Endothelial cell of umbilical vein (primary cell): ENCODE measurements at regions not wholly inside any gene's neighbourhood (a gene's known extent, or its start where the extent isn't known, plus 50 kb on each side); places are given as distances from the start of the nearest gene placed in this dataset.

Experiments
- BruUV-seq: library from RNA; stranded (reverse); fragments of 400-500 nt; replicated peaks from 2 replicates; lab custom pipeline; 2021; lab: Mats Ljungman, UMichigan
- CTCF ChIA-PET: fragments of 300-600, 350-600 bp; sonication (Branson Sonifier 250); formaldehyde crosslinking; loops from one replicate; lab custom pipeline; 2021; ENCODE audit warnings: antibody characterized with exemption, inconsistent platforms; lab: Charles Lee
- POLR2A ChIA-PET: fragments of 300-600, 350-600 bp; sonication (Branson Sonifier 250); formaldehyde crosslinking; loops from one replicate; lab custom pipeline; 2021; ENCODE audit warnings: antibody characterized with exemption, inconsistent platforms; lab: Charles Lee
- DNase-seq: peaks from one replicate; pipeline ENCODE4 v3.0.0-alpha.2; 2011; ENCODE audit warnings: low read depth, low spot score
- FAIRE-seq: peaks from 2 replicates; lab custom pipeline; 2011; peaks lifted over from hg19 to GRCh38; lab: Jason Lieb, UNC
- H2AFZ ChIP-seq: 2 replicates; pipeline ENCODE4 v1.6.0; 2012; ENCODE audit warnings: low read depth, low read length, control low read depth, inconsistent platforms
- H3K27ac ChIP-seq: 2 replicates; pipeline ENCODE4 v1.5.1; 2011; ENCODE audit warnings: low read depth, mild to moderate bottlenecking, control low read depth, low read length, moderate library complexity; ENCODE audit not compliant: insufficient read depth
- H3K27me3 ChIP-seq, 2 experiments: 2 replicates each; pipeline versions ENCODE4 v1.6.0 to v1.6.1; 2011; ENCODE audit warnings: low read length in 2 of 2, mixed read lengths in 1 of 2; ENCODE audit not compliant: control insufficient read depth in 2 of 2, insufficient read depth in 2 of 2
- H3K36me3 ChIP-seq, 2 experiments: 2 replicates in 1 of 2; 3 replicates in 1 of 2; pipeline ENCODE4 v1.5.1; 2011; ENCODE audit warnings: low read length in 2 of 2, mild to moderate bottlenecking in 1 of 2, moderate library complexity in 1 of 2; ENCODE audit not compliant: control insufficient read depth in 2 of 2, insufficient read depth in 2 of 2; ENCODE audit errors: extremely low read depth in 1 of 2
- H3K4me1 ChIP-seq: 3 replicates; pipeline ENCODE4 v1.5.1; 2011; ENCODE audit warnings: mild to moderate bottlenecking, low read length; ENCODE audit not compliant: control insufficient read depth, insufficient read depth; ENCODE audit errors: extremely low read depth
- H3K4me2 ChIP-seq: 2 replicates; pipeline ENCODE4 v1.6.1; 2011; ENCODE audit warnings: low read length, control low read depth, mixed read lengths; ENCODE audit not compliant: insufficient read depth
- H3K4me3 ChIP-seq, 3 experiments: fragments of 200-600 bp in 1 of 3; sonication (generic), shearing (Covaris generic) in 1 of 3; replicated peaks in 1 of 3; 2 replicates each; pipeline ENCODE4 v1.5.1; 2011 to 2016; ENCODE audit warnings: control low read depth in 3 of 3, low read length in 3 of 3, mild to moderate bottlenecking in 2 of 3, inconsistent platforms in 1 of 3, low read depth in 1 of 3, moderate library complexity in 1 of 3; ENCODE audit not compliant: insufficient read depth in 1 of 3
- H3K79me2 ChIP-seq: 2 replicates; pipeline ENCODE4 v1.6.0; 2012; ENCODE audit warnings: low read length, inconsistent platforms; ENCODE audit not compliant: control insufficient read depth, insufficient read depth
- H3K9ac ChIP-seq: replicated peaks from 2 replicates; pipeline ENCODE3; 2011; ENCODE audit warnings: low read length, control low read depth; ENCODE audit not compliant: insufficient read depth; ENCODE audit errors: extremely low read depth
- H3K9me1 ChIP-seq: replicated peaks from 3 replicates; pipeline ENCODE4 v1.6.0; 2011; ENCODE audit warnings: mild to moderate bottlenecking, low read length; ENCODE audit not compliant: control insufficient read depth, insufficient read depth; ENCODE audit errors: extremely low read depth
- H3K9me3 ChIP-seq: replicated peaks from 2 replicates; pipeline ENCODE4 v1.5.1; 2012; ENCODE audit warnings: low read length, inconsistent platforms; ENCODE audit not compliant: control insufficient read depth, insufficient read depth
- H4K20me1 ChIP-seq: replicated peaks from 2 replicates; pipeline ENCODE3; 2011; ENCODE audit warnings: mild to moderate bottlenecking, low read length; ENCODE audit not compliant: control insufficient read depth, insufficient read depth; ENCODE audit errors: extremely low read depth
- CTCF ChIP-seq, 2 donors: IDR thresholded peaks; 1 replicate in 1 of 2; 2 replicates in 1 of 2; pipeline ENCODE4 v1.5.1; 2011; ENCODE audit warnings: low read length in 2 of 2, mild to moderate bottlenecking in 2 of 2, moderate library complexity in 2 of 2, control low read depth in 1 of 2, inconsistent platforms in 1 of 2, low read depth in 1 of 2; ENCODE audit not compliant: insufficient read depth in 1 of 2; ENCODE audit errors: extremely low read depth in 1 of 2
- EZH2 ChIP-seq: IDR thresholded peaks from 2 replicates; pipeline ENCODE4 v1.6.1; 2012; ENCODE audit warnings: borderline replicate concordance, low read depth, mild to moderate bottlenecking, moderate library complexity, low read length, inconsistent platforms; ENCODE audit not compliant: severe bottlenecking
- FOS ChIP-seq: IDR thresholded peaks from 2 replicates; pipeline ENCODE4 v1.6.1; 2011; ENCODE audit warnings: mild to moderate bottlenecking, low read length, moderate library complexity, borderline replicate concordance; ENCODE audit not compliant: insufficient read depth
- GATA2 ChIP-seq: IDR thresholded peaks from 2 replicates; pipeline ENCODE4 v1.7.0; 2011; ENCODE audit warnings: low read depth, mild to moderate bottlenecking, moderate library complexity, mixed read lengths, low read length; ENCODE audit not compliant: insufficient read length, insufficient read depth
- JUN ChIP-seq: IDR thresholded peaks from 2 replicates; pipeline ENCODE4 v1.6.1; 2011; ENCODE audit warnings: borderline replicate concordance, low read depth; ENCODE audit not compliant: insufficient read length, insufficient read depth
- MAX ChIP-seq: IDR thresholded peaks from 2 replicates; pipeline ENCODE4 v1.6.1; 2011; ENCODE audit not compliant: insufficient read depth, insufficient read length
- MYC ChIP-seq: IDR thresholded peaks from one replicate; pipeline ENCODE4 v1.6.1; 2011; ENCODE audit warnings: mild to moderate bottlenecking, low read depth, low read length
- POLR2A ChIP-seq: IDR thresholded peaks from 2 replicates; pipeline ENCODE4 v1.6.1; 2012; ENCODE audit warnings: low read depth, mild to moderate bottlenecking, control low read depth, low read length
- POLR2AphosphoS5 ChIP-seq: IDR thresholded peaks from 2 replicates; pipeline ENCODE4 v1.6.1; 2012; ENCODE audit warnings: low read depth, mild to moderate bottlenecking, control low read depth, low read length, moderate library complexity; ENCODE audit not compliant: insufficient read depth
- dilution Hi-C: fragments of 300-500 bp; cut with MboI; formaldehyde crosslinking; loops from one replicate; pipeline ENCODE4 v1.15.0; 2019; ENCODE audit warnings: low sequenced_read_pairs; ENCODE audit not compliant: extremely low pct_ligation_motif_present
- intact Hi-C: fragments of 100-400 bp; cut with micrococcal nuclease; formaldehyde crosslinking; loops from one replicate; pipeline ENCODE4 v1.10.0; 2022

GRCh38 chr10:65491799-65492198, 1434.0 kb upstream of the LRRTM3 start:
- H3K79me2 ChIP-seq, result no peaks in the 10 kb centered on the region
- no peaks in the 10 kb centered on the region for H3K36me3 ChIP-seq
- POLR2A ChIA-PET, result no interaction called here
- no peaks in the 10 kb centered on the region for H4K20me1 ChIP-seq
- no peak overlapping the region for H3K4me2 ChIP-seq
- no peaks in the 10 kb centered on the region for H3K9me3 ChIP-seq
- no peak overlapping the region for H3K9ac ChIP-seq
- H3K27ac ChIP-seq, result no peak overlapping the region
- dilution Hi-C loops (no loop called here), intact Hi-C loops (no loop called here)
- no peaks in the 10 kb centered on the region for H3K9me1 ChIP-seq
- no TSS peak for BruUV-seq
- H2AFZ ChIP-seq, result no peak overlapping the region
- DNase-seq (no peak), FAIRE-seq (no peak)
- CTCF ChIA-PET, result interaction anchor here (0.8 to 1.0 kb wide), 4 partner anchors 8 to 20 kb away, joined by 3 to 4 read pairs (median 3); no protein-coding TSS in a partner anchor
- H3K4me3 ChIP-seq, result no peak overlapping the region
- H3K4me1 ChIP-seq, result no peaks in the 10 kb centered on the region
- TF ChIP-seq EZH2 (no peak), MYC (no peak), MAX (no peak), POLR2AphosphoS5 (no peak), JUN (no peak), POLR2A (no peak), FOS (no peak), CTCF (IDR thresholded peaks at IDR 0.05; ENCODE audit: extremely low read depth in 1 of 2, insufficient read depth in 1 of 2, low read depth in 1 of 2, low read length in 2 of 2) (no peak), GATA2 (no peak)
- H3K27me3 ChIP-seq, result no peaks in the 10 kb centered on the region
